ENCODE measurements at regions not wholly inside any gene's neighbourhood (a gene's known extent, or its start where the extent isn't known, plus 50 kb on each side); places are given as distances from the start of the nearest gene placed in this dataset.

DNA sequence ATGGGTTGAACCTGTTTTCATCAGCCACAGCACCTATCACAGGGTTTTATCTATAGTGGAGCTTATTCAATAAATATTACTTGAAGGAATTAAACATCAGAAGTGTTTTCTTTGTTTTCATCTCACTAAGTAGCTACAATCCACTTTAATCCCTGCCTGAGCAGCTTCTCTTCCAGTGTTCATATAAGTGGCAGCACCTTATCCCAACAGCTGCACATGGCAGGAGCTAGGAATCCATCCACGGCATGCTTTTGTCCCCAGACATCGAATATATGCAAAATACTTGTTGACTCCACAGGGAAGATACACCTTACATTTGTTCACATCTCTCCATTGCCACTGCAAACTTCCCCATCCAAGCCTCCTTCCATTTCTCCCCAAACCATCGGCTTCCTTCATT is 549.8 kb upstream of the FAM241A start:
- TF ChIP-seq, protein P1, sequence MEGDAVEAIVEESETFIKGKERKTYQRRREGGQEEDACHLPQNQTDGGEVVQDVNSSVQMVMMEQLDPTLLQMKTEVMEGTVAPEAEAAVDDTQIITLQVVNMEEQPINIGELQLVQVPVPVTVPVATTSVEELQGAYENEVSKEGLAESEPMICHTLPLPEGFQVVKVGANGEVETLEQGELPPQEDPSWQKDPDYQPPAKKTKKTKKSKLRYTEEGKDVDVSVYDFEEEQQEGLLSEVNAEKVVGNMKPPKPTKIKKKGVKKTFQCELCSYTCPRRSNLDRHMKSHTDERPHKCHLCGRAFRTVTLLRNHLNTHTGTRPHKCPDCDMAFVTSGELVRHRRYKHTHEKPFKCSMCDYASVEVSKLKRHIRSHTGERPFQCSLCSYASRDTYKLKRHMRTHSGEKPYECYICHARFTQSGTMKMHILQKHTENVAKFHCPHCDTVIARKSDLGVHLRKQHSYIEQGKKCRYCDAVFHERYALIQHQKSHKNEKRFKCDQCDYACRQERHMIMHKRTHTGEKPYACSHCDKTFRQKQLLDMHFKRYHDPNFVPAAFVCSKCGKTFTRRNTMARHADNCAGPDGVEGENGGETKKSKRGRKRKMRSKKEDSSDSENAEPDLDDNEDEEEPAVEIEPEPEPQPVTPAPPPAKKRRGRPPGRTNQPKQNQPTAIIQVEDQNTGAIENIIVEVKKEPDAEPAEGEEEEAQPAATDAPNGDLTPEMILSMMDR (conservative IDR thresholded peaks at IDR 0.05; ENCODE audit: low read length): no peak
- no peak for TF ChIP-seq EZH2phosphoT487 (IDR thresholded peaks at IDR 0.05; ENCODE audit: borderline replicate concordance, low read depth, low read length)

Data from OCI-LY7 (cell line).